WTC11 (cell line): ENCODE measurements at regions not wholly inside any gene's neighbourhood (a gene's known extent, or its start where the extent isn't known, plus 50 kb on each side); places are given as distances from the start of the nearest gene placed in this dataset.

Experiments used
- ATAC-seq: fragments of 200-7000 bp; cut with Tn5 transposase; 2 replicates; pipeline ENCODE4 v1.10.0; 2021; ENCODE audit warnings: mild to moderate bottlenecking, moderate library complexity
- CTCF ChIA-PET: fragments of 300-600 bp; sonication (Branson Sonifier 250); formaldehyde crosslinking; loops from one replicate; lab custom pipeline; 2021; ENCODE audit warnings: antibody characterized with exemption; lab: Charles Lee
- POLR2A ChIA-PET: fragments of 350-600 bp; sonication (Branson Sonifier 250); formaldehyde crosslinking; loops from one replicate; lab custom pipeline; 2021; ENCODE audit warnings: antibody characterized with exemption; lab: Charles Lee
- DNase-seq: peaks from one replicate; pipeline ENCODE4 v3.0.0; 2021; ENCODE audit warnings: low spot score
- H3K27ac Mint-ChIP-seq: 2 replicates; pipeline ENCODE4 v1.8.0; 2021; ENCODE audit warnings: mixed read lengths
- H3K27me3 Mint-ChIP-seq: 2 replicates; pipeline ENCODE4 v1.8.0; 2021; ENCODE audit warnings: low read depth, mild to moderate bottlenecking, moderate library complexity, mixed read lengths
- H3K36me3 Mint-ChIP-seq: 2 replicates; pipeline ENCODE4 v1.8.0; 2021; ENCODE audit warnings: mixed read lengths
- H3K4me1 Mint-ChIP-seq: 2 replicates; pipeline ENCODE4 v1.8.0; 2022; ENCODE audit warnings: mixed read lengths
- H3K4me3 Mint-ChIP-seq: 2 replicates; pipeline ENCODE4 v1.8.0; 2021; ENCODE audit warnings: mild to moderate bottlenecking, moderate library complexity, mixed read lengths
- H3K9me3 Mint-ChIP-seq: 2 replicates; pipeline ENCODE4 v1.8.0; 2021; ENCODE audit warnings: mixed read lengths
- ATF3 ChIP-seq: sonication (generic); formaldehyde crosslinking; conservative IDR thresholded peaks from 2 replicates; pipeline ENCODE4 v1.8.1; 2022; ENCODE audit warnings: mild to moderate bottlenecking, missing genetic modification reagents
- ATF6 ChIP-seq: sonication (generic); formaldehyde crosslinking; IDR thresholded peaks from 2 replicates; pipeline ENCODE4 v1.8.1; 2023; ENCODE audit warnings: mild to moderate bottlenecking, missing genetic modification reagents
- E2F5 ChIP-seq: sonication (generic); formaldehyde crosslinking; IDR thresholded peaks from 2 replicates; pipeline ENCODE4 v1.8.1; 2022; ENCODE audit warnings: mild to moderate bottlenecking, moderate library complexity, missing genetic modification reagents
- ELF4 ChIP-seq: sonication (generic); formaldehyde crosslinking; IDR thresholded peaks from 2 replicates; pipeline ENCODE4 v1.8.1; 2022; ENCODE audit warnings: low read depth, mild to moderate bottlenecking, moderate library complexity, missing genetic modification reagents
- EMX1 ChIP-seq: fragments of 250-450 bp; sonication (Bioruptor Pico); IDR thresholded peaks from 2 replicates; pipeline ENCODE4 v1.8.0; 2021; ENCODE audit warnings: mild to moderate bottlenecking
- FOXJ3 ChIP-seq: sonication (generic); formaldehyde crosslinking; IDR thresholded peaks from 2 replicates; pipeline ENCODE4 v1.9.0; 2021; ENCODE audit warnings: missing genetic modification reagents, mild to moderate bottlenecking, borderline replicate concordance
- FOXK1 ChIP-seq: sonication (generic); formaldehyde crosslinking; IDR thresholded peaks from 2 replicates; pipeline ENCODE4 v1.8.0; 2022; ENCODE audit warnings: mild to moderate bottlenecking, moderate library complexity, missing genetic modification reagents
- FOXP1 ChIP-seq: sonication (generic); formaldehyde crosslinking; IDR thresholded peaks from 2 replicates; pipeline ENCODE4 v1.8.0; 2022; ENCODE audit warnings: missing genetic modification reagents, mild to moderate bottlenecking, moderate library complexity, borderline replicate concordance
- FOXP4 ChIP-seq: sonication (generic); formaldehyde crosslinking; IDR thresholded peaks from 2 replicates; pipeline ENCODE4 v1.8.0; 2022; ENCODE audit warnings: mild to moderate bottlenecking, missing genetic modification reagents
- GRHL2 ChIP-seq: fragments of 250-450 bp; sonication (Bioruptor Pico); IDR thresholded peaks from 2 replicates; pipeline ENCODE4 v1.8.0; 2022; ENCODE audit warnings: mild to moderate bottlenecking, moderate library complexity; ENCODE audit not compliant: insufficient replicate concordance, severe bottlenecking
- GTF2I ChIP-seq: fragments of 250-450 bp; sonication (Bioruptor Pico); conservative IDR thresholded peaks from 2 replicates; pipeline ENCODE4 v1.4.0; 2021; ENCODE audit warnings: mild to moderate bottlenecking
- HMGA2 ChIP-seq: fragments of 250-450 bp; sonication (Bioruptor Pico); IDR thresholded peaks from 2 replicates; pipeline ENCODE4 v1.4.0; 2021; ENCODE audit warnings: mild to moderate bottlenecking, moderate library complexity
- JUN ChIP-seq: sonication (generic); formaldehyde crosslinking; IDR thresholded peaks from 2 replicates; pipeline ENCODE4 v1.8.0; 2023; ENCODE audit warnings: mild to moderate bottlenecking, missing genetic modification reagents
- MXD4 ChIP-seq: fragments of 250-450 bp; sonication (Bioruptor Pico); IDR thresholded peaks from 2 replicates; pipeline ENCODE4 v1.8.0; 2021; ENCODE audit warnings: mild to moderate bottlenecking, moderate library complexity, borderline replicate concordance
- OVOL2 ChIP-seq: fragments of 250-450 bp; sonication (Bioruptor Pico); IDR thresholded peaks from 2 replicates; pipeline ENCODE4 v1.9.0; 2021; ENCODE audit warnings: mild to moderate bottlenecking, borderline replicate concordance
- SMAD4 ChIP-seq: sonication (generic); formaldehyde crosslinking; IDR thresholded peaks from 2 replicates; pipeline ENCODE4 v1.8.0; 2022; ENCODE audit warnings: mild to moderate bottlenecking, missing genetic modification reagents
- STAT6 ChIP-seq: sonication (generic); formaldehyde crosslinking; conservative IDR thresholded peaks from 2 replicates; pipeline ENCODE4 v1.8.1; 2023; ENCODE audit warnings: mild to moderate bottlenecking, low read depth, missing genetic modification reagents, moderate library complexity
- TEAD1 ChIP-seq: sonication (generic); formaldehyde crosslinking; IDR thresholded peaks from 2 replicates; pipeline ENCODE4 v1.8.0; 2022; ENCODE audit warnings: mild to moderate bottlenecking, missing genetic modification reagents
- TEAD4 ChIP-seq: sonication (generic); formaldehyde crosslinking; IDR thresholded peaks from 2 replicates; pipeline ENCODE4 v1.8.0; 2022; ENCODE audit warnings: mild to moderate bottlenecking, missing genetic modification reagents
- TP53 ChIP-seq: sonication (generic); formaldehyde crosslinking; IDR thresholded peaks from 2 replicates; pipeline ENCODE4 v1.8.1; 2023; ENCODE audit warnings: mild to moderate bottlenecking, missing genetic modification reagents
- ZBTB21 ChIP-seq: sonication (generic); formaldehyde crosslinking; IDR thresholded peaks from 2 replicates; pipeline ENCODE4 v1.8.1; 2023; ENCODE audit warnings: mild to moderate bottlenecking, missing genetic modification reagents, borderline replicate concordance
- ZBTB43 ChIP-seq: sonication (generic); formaldehyde crosslinking; IDR thresholded peaks from 2 replicates; pipeline ENCODE4 v1.8.1; 2023; ENCODE audit warnings: mild to moderate bottlenecking, missing genetic modification reagents
- ZNF219 ChIP-seq: sonication (generic); formaldehyde crosslinking; IDR thresholded peaks from 2 replicates; pipeline ENCODE4 v1.8.0; 2023; ENCODE audit warnings: missing genetic modification reagents, mild to moderate bottlenecking, borderline replicate concordance
- ZNF232 ChIP-seq: sonication (generic); formaldehyde crosslinking; IDR thresholded peaks from 2 replicates; pipeline ENCODE4 v1.8.0; 2022; ENCODE audit warnings: mild to moderate bottlenecking, missing genetic modification reagents
- ZNF416 ChIP-seq: fragments of 250-450 bp; sonication (Bioruptor Pico); IDR thresholded peaks from 2 replicates; pipeline ENCODE4 v1.9.0; 2021; ENCODE audit warnings: mild to moderate bottlenecking, inconsistent platforms
- ZNF671 ChIP-seq: fragments of 250-450 bp; sonication (Bioruptor Pico); IDR thresholded peaks from 2 replicates; pipeline ENCODE4 v1.8.0; 2021; ENCODE audit warnings: mild to moderate bottlenecking

- ChIA-PET CTCF (no interaction called here), POLR2A (no interaction called here)
- H3K4me3 Mint-ChIP-seq, result no peak overlapping the region
- no peaks in the 10 kb centered on the region for H3K36me3 Mint-ChIP-seq
- no peaks in the 10 kb centered on the region for H3K27me3 Mint-ChIP-seq
- DNase-seq (no peak), ATAC-seq (no peak; the same call in 1 of the 2 replicates)
- TF ChIP-seq ZBTB43 (CRISPR knock-in tag) (no peak), TP53 (CRISPR knock-in tag) (no peak), TEAD4 (CRISPR knock-in tag) (no peak), FOXK1 (CRISPR knock-in tag) (no peak), OVOL2 (CRISPR knock-in tag) (no peak), ELF4 (CRISPR knock-in tag) (no peak), FOXJ3 (CRISPR knock-in tag) (no peak), ZNF671 (CRISPR knock-in tag) (no peak), GTF2I (CRISPR knock-in tag) (no peak), ZNF232 (CRISPR knock-in tag) (no peak), ATF3 (CRISPR knock-in tag) (no peak), E2F5 (no peak), FOXP1 (CRISPR knock-in tag) (no peak), TEAD1 (CRISPR knock-in tag) (no peak), GRHL2 (CRISPR knock-in tag) (no peak), MXD4 (no peak), ZNF219 (CRISPR knock-in tag) (no peak), JUN (no peak), FOXP4 (CRISPR knock-in tag) (no peak)
- H3K4me1 Mint-ChIP-seq, result no peaks in the 10 kb centered on the region
- H3K9me3 Mint-ChIP-seq, result no peaks in the 10 kb centered on the region
- 0 out of 2 replicates have a peak overlapping the region, but pooled peaks have one; percentile 15 for H3K27ac Mint-ChIP-seq
Observed at GRCh38 chr1:194917769-194918168, 1690.5 kb downstream of the KCNT2 start.

- DNase-seq, result no peak
- H3K36me3 Mint-ChIP-seq, result no peaks in the 10 kb centered on the region
- no peak for ATAC-seq
Observed at GRCh38 chr1:194908643-194909042, 1699.6 kb downstream of the KCNT2 start.

GRCh38 chr1:194903524-194903923, 1704.7 kb downstream of the KCNT2 start:
- no peak overlapping the region for H3K27ac Mint-ChIP-seq
- CTCF ChIA-PET, result no interaction called here
- no peaks in the 10 kb centered on the region for H3K9me3 Mint-ChIP-seq
- TF ChIP-seq EMX1 (CRISPR knock-in tag), result no peak
- TF ChIP-seq ZBTB21, result no peak
- no peak for TF ChIP-seq STAT6 (CRISPR knock-in tag)
- TF ChIP-seq GTF2I (CRISPR knock-in tag), result no peak
- TF ChIP-seq ATF6 (CRISPR knock-in tag), result no peak
- TF ChIP-seq ZNF416, result no peak
- TF ChIP-seq SMAD4, result no peak

More at GRCh38 chr1:194908643-194909042, 1699.6 kb downstream of the KCNT2 start:
- ChIA-PET POLR2A (no interaction called here), CTCF (no interaction called here)
- Mint-ChIP-seq H3K4me3 (no peak overlapping the region), H3K4me1 (no peaks in the 10 kb centered on the region), H3K9me3 (no peaks in the 10 kb centered on the region), H3K27ac (no peak overlapping the region), H3K27me3 (no peaks in the 10 kb centered on the region)
- no peak for TF ChIP-seq HMGA2 (CRISPR knock-in tag)

More at GRCh38 chr1:194903524-194903923, 1704.7 kb downstream of the KCNT2 start:
- POLR2A ChIA-PET, result no interaction called here
- no peaks in the 10 kb centered on the region for H3K27me3 Mint-ChIP-seq
- H3K36me3 Mint-ChIP-seq, result no peaks in the 10 kb centered on the region
- no peaks in the 10 kb centered on the region for H3K4me1 Mint-ChIP-seq
- H3K4me3 Mint-ChIP-seq, result no peak overlapping the region
- DNase-seq (no peak), ATAC-seq (no peak)
